Spleen (tissue), 3 donors: ENCODE measurements at regions not wholly inside any gene's neighbourhood (a gene's known extent, or its start where the extent isn't known, plus 50 kb on each side); places are given as distances from the start of the nearest gene placed in this dataset.

Experiments
- POLR2A ChIP-seq, 3 donors: fragments of 450-650 bp; IDR thresholded peaks; one replicate each; pipeline ENCODE4 v1.5.1; 2017; ENCODE audit warnings: antibody characterized with exemption in 3 of 3, mild to moderate bottlenecking in 1 of 3
- POLR2AphosphoS5 ChIP-seq, 3 donors: sonication (generic); formaldehyde crosslinking; IDR thresholded peaks; one replicate each; pipeline ENCODE4 v1.5.1; 2017; ENCODE audit warnings: antibody characterized with exemption in 3 of 3

- TF ChIP-seq POLR2AphosphoS5 (IDR thresholded peaks at IDR 0.05) (no peak), POLR2A (IDR thresholded peaks at IDR 0.05) (no peak)
Observed at GRCh38 chr22:27452245-27452644, 349.3 kb downstream of the MN1 start.
